Osteocyte (in vitro differentiated cells): ENCODE measurements at regions not wholly inside any gene's neighbourhood (a gene's known extent, or its start where the extent isn't known, plus 50 kb on each side); places are given as distances from the start of the nearest gene placed in this dataset.

ENCODE experiments used
- DNase-seq: peaks from one replicate; pipeline ENCODE4 v3.0.0; 2021; ENCODE audit warnings: mixed read lengths; ENCODE audit not compliant: unreplicated experiment; ENCODE audit errors: extremely low spot score
- H3K27ac Mint-ChIP-seq: one replicate; pipeline ENCODE4 v1.8.0; 2021; ENCODE audit warnings: mild to moderate bottlenecking, mixed read lengths; ENCODE audit not compliant: unreplicated experiment
- H3K27me3 Mint-ChIP-seq: one replicate; pipeline ENCODE4 v1.8.0; 2021; ENCODE audit warnings: mixed read lengths; ENCODE audit not compliant: unreplicated experiment
- H3K36me3 Mint-ChIP-seq: one replicate; pipeline ENCODE4 v1.8.0; 2021; ENCODE audit warnings: mixed read lengths; ENCODE audit not compliant: unreplicated experiment
- H3K4me1 Mint-ChIP-seq: one replicate; pipeline ENCODE4 v1.8.0; 2021; ENCODE audit warnings: mixed read lengths; ENCODE audit not compliant: unreplicated experiment
- H3K4me3 Mint-ChIP-seq: one replicate; pipeline ENCODE4 v1.8.0; 2021; ENCODE audit warnings: mild to moderate bottlenecking, moderate library complexity, mixed read lengths; ENCODE audit not compliant: unreplicated experiment
- H3K9me3 Mint-ChIP-seq: one replicate; pipeline ENCODE4 v1.8.0; 2021; ENCODE audit warnings: mixed read lengths; ENCODE audit not compliant: unreplicated experiment
- TF ChIP-seq, protein P1 (sequence below): fragments of 200-600 bp; sonication (generic); IDR thresholded peaks from 2 replicates; pipeline ENCODE4 v1.5.0; 2021; ENCODE audit warnings: antibody characterized with exemption, mild to moderate bottlenecking, moderate library complexity

DNA sequence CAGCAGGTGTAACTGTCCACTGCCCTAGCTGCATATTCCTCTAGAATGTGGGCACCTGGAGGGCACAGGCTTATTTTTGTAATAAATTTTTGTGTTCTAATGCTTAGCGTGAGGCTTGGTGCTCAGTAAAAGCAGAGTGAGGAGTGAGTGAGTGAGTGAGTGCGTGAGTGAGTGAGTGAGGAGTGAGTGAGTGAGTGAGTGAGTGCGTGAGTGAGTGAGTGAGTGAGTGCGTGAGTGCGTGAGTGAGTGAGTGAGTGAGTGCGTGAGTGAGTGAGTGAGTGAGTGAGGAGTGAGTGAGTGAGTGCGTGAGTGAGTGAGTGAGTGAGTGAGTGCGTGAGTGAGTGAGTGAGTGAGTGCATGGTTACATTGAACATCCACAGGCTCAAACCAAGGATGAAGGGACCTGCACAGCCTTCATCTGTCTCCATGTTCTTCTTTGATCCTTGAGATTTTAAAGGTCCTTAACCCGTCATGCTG lies 371.5 kb downstream of the MED10 start:
- TF ChIP-seq, protein P1, sequence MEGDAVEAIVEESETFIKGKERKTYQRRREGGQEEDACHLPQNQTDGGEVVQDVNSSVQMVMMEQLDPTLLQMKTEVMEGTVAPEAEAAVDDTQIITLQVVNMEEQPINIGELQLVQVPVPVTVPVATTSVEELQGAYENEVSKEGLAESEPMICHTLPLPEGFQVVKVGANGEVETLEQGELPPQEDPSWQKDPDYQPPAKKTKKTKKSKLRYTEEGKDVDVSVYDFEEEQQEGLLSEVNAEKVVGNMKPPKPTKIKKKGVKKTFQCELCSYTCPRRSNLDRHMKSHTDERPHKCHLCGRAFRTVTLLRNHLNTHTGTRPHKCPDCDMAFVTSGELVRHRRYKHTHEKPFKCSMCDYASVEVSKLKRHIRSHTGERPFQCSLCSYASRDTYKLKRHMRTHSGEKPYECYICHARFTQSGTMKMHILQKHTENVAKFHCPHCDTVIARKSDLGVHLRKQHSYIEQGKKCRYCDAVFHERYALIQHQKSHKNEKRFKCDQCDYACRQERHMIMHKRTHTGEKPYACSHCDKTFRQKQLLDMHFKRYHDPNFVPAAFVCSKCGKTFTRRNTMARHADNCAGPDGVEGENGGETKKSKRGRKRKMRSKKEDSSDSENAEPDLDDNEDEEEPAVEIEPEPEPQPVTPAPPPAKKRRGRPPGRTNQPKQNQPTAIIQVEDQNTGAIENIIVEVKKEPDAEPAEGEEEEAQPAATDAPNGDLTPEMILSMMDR = no peak
- Mint-ChIP-seq H3K27me3 (no peaks in the 10 kb centered on the region), H3K4me3 (no peak overlapping the region), H3K4me1 (no peaks in the 10 kb centered on the region), H3K27ac (no peak overlapping the region), H3K36me3 (no peaks in the 10 kb centered on the region), H3K9me3 (peaks cover 13% of the 10 kb centered on the region)
- no peak for DNase-seq

DNA sequence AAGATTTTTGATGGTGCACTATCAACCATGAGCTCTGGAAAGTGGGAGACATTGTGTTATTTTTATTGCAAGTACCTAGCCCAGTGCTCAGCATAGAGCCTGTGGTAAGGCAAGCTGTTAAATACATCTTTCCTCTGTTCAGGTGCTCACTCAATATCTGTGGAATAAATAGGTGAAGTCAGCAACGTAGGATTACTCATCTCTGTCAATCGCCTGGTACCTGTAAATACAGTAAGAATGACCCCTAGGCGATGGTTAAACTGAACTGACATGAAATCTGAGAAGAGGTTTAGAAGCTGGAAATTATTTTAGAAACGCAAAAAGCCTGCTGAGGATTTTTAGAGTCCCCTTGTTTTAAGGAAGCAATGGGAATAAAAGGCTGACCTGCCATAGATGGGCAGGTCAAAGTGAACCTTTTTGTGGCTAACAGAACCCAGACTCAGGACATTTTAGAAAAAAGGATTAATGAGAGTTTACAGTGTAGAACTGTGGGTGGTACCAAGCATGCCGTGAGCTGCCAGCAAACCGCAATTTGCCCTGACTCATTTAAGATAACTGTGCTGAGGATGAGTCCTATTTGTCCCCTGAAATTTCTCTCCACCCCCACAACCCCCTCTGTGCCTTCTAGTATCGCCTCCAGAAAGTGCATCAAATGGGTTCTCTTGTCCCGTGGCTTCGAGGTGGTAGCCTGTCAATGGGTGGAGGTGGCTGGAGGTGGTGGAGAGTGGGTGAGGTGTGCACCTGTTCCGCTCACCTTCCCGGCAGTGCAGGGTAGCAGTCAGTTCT lies 375.1 kb downstream of the MED10 start:
- no peak overlapping the region for H3K4me3 Mint-ChIP-seq
- TF ChIP-seq, protein P1 = no peak
- no peaks in the 10 kb centered on the region for H3K36me3 Mint-ChIP-seq
- H3K4me1 Mint-ChIP-seq = no peaks in the 10 kb centered on the region
- no peak overlapping the region for H3K27ac Mint-ChIP-seq
- H3K27me3 Mint-ChIP-seq = no peaks in the 10 kb centered on the region
- peaks cover 16% of the 10 kb centered on the region for H3K9me3 Mint-ChIP-seq
- no peak for DNase-seq

DNA sequence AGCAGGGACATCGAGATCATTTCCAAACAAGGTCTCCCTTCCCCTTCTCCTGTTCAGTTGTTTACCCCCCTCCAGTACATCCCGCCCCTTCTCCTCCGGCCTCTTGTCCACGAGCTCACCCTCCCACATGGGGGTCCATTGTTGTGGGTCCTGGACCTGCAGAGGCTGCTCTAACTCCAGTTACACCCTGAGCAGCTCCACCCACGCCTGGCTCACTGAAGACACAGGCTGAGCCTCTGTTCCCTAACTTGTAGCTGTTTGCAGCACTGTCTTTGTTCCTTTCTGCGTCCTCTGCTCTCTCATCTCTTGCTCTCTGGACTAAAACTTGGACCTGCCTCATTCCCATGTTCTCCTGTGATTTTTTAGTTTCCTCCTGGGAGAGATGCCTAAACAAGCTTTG lies 377.5 kb downstream of the MED10 start:
- Mint-ChIP-seq H3K36me3 (no peaks in the 10 kb centered on the region), H3K4me1 (no peaks in the 10 kb centered on the region), H3K4me3 (no peak overlapping the region), H3K27me3 (no peaks in the 10 kb centered on the region), H3K27ac (no peak overlapping the region), H3K9me3 (peaks cover 25% of the 10 kb centered on the region)
- TF ChIP-seq, protein P1 = no peak
- DNase-seq = no peak

DNA sequence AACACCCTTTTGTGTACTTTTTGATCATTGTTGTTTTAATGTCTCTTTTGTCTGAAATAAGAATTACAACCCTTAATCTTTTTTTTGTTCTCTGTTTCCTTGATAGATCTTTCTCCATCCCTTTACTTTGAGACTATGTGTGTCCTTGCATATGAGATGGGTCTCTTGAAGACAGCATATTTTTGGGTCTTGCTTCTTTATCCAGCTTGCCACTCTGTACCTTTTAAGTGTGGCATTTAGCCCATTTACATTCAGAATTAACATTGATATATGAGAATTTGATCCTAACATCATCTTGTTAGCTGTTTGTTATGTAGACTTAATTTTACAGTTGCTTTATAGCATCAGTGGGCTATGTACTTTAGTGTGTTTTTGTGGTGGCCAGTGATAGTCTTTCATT lies 382.5 kb downstream of the MED10 start:
- H3K4me3 Mint-ChIP-seq = no peak overlapping the region
- no peak overlapping the region for H3K27ac Mint-ChIP-seq
- TF ChIP-seq, protein P1 = no peak
- H3K27me3 Mint-ChIP-seq = no peaks in the 10 kb centered on the region
- no peaks in the 10 kb centered on the region for H3K36me3 Mint-ChIP-seq
- H3K9me3 Mint-ChIP-seq = peaks cover 53% of the 10 kb centered on the region
- no peak for DNase-seq
- no peaks in the 10 kb centered on the region for H3K4me1 Mint-ChIP-seq

DNA sequence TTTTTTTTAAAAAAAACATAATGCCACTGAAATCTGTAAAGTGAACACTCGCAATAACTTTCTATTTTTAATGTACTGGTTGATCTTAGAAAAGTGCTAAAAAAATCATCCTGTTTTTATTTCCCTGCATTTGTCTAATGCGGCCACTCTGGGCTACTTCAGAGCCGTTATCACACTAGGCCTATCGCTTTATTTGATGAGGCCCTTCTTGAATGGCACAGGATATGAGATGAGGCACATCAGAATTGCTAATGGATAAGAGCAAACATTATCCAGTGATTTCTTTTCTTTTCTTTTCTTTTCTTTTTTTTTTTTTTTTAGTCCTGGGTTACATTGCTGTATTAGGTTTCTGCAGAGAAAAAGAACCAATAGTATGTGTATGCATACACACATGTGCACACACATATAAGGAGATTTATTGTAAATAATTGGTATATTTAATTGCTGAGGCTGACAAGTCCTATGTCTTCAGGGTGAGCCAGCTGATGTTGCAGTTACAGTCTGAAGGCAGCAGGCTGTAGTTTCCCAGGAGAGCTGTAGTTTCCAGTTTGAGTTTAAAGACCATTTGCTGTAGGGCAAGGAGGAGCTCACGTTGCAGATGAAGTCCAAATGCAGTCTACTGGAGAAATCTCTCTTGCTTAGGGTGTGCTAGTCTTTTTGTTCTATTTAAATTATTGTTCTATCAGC lies 391.7 kb downstream of the MED10 start:
- TF ChIP-seq, protein P1 = no peak
- no peaks in the 10 kb centered on the region for H3K36me3 Mint-ChIP-seq
- no peak overlapping the region for H3K27ac Mint-ChIP-seq
- no peaks in the 10 kb centered on the region for H3K27me3 Mint-ChIP-seq
- H3K4me3 Mint-ChIP-seq = no peak overlapping the region
- peaks cover 15% of the 10 kb centered on the region for H3K9me3 Mint-ChIP-seq
- DNase-seq = no peak
- no peaks in the 10 kb centered on the region for H3K4me1 Mint-ChIP-seq
